ENCODE measurements at regions not wholly inside any gene's neighbourhood (a gene's known extent, or its start where the extent isn't known, plus 50 kb on each side); places are given as distances from the start of the nearest gene placed in this dataset.
A peak's percentile ranks its signal among the peaks of the same experiment; 100 is the strongest.

DNA sequence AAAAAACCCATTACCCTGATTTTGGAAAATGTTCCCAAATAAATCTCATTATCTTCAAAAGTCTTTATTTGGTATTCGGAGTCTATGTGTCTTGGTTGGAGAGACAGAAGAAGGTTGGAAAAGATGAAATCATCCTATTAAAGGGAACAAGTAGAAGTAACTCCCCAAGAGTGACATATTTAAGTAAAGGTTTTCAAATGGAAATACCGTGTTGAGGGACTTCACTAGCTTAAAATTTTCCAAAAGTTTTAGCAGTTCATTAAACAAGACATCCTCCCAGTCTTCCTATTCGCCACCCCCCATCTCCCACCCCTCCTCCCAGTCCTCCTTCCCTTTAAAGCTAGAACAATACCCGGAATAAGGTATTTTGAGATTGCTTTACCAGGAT is 62.7 kb upstream of the CCDC160 start:
- DNase-seq (ENCODE audit: insufficient read length, low spot score): no peak
- TF ChIP-seq, protein P1, sequence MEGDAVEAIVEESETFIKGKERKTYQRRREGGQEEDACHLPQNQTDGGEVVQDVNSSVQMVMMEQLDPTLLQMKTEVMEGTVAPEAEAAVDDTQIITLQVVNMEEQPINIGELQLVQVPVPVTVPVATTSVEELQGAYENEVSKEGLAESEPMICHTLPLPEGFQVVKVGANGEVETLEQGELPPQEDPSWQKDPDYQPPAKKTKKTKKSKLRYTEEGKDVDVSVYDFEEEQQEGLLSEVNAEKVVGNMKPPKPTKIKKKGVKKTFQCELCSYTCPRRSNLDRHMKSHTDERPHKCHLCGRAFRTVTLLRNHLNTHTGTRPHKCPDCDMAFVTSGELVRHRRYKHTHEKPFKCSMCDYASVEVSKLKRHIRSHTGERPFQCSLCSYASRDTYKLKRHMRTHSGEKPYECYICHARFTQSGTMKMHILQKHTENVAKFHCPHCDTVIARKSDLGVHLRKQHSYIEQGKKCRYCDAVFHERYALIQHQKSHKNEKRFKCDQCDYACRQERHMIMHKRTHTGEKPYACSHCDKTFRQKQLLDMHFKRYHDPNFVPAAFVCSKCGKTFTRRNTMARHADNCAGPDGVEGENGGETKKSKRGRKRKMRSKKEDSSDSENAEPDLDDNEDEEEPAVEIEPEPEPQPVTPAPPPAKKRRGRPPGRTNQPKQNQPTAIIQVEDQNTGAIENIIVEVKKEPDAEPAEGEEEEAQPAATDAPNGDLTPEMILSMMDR (IDR thresholded peaks at IDR 0.05; ENCODE audit: insufficient read depth, missing control alignments): no peak
- peak; percentile 21 for FAIRE-seq

DNA sequence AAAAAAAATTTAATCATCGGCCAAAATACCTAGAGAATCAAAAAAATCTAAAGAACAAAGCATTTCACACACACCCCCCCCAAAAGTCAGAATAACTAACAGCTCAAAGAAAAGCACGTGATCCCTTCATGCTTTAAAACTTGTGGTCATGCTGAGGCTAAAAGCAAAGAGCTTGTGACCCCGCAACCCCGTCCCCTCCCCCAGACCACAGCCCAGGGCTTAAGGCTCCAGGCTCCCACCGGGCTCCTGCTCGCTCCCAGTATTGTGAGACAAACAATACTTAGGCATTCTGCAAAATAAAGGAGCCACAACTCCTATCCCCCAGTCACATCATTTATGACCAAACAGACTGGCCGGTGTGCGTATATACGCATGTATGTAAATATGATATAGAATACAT is 62.1 kb upstream of the CCDC160 start:
- DNase-seq (ENCODE audit: insufficient read length, low spot score): no peak
- no peak for FAIRE-seq
- TF ChIP-seq, protein P1 (IDR thresholded peaks at IDR 0.05; ENCODE audit: insufficient read depth, missing control alignments): no peak

DNA sequence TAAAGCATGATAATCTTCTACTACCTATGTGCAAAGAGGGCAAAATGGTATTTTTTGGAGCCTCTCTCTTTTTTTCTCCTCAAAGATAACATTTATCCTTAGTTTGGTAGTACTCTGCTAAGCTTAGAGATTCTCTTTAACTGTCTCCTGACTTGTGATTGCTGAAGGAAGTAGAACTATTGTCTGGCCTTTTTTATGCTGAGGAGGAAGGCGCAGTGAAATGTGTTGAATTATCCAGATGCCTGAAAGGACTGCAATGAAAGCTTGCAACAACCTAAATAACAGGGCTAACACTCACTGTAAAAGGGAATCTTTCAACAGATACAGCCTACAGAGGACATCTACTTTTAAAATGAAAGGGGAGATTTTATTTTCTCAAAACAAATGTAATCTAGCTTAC is 59.5 kb upstream of the CCDC160 start:
- DNase-seq (ENCODE audit: insufficient read length, low spot score): no peak
- no peak for FAIRE-seq
- TF ChIP-seq, protein P1 (IDR thresholded peaks at IDR 0.05; ENCODE audit: insufficient read depth, missing control alignments): no peak

DNA sequence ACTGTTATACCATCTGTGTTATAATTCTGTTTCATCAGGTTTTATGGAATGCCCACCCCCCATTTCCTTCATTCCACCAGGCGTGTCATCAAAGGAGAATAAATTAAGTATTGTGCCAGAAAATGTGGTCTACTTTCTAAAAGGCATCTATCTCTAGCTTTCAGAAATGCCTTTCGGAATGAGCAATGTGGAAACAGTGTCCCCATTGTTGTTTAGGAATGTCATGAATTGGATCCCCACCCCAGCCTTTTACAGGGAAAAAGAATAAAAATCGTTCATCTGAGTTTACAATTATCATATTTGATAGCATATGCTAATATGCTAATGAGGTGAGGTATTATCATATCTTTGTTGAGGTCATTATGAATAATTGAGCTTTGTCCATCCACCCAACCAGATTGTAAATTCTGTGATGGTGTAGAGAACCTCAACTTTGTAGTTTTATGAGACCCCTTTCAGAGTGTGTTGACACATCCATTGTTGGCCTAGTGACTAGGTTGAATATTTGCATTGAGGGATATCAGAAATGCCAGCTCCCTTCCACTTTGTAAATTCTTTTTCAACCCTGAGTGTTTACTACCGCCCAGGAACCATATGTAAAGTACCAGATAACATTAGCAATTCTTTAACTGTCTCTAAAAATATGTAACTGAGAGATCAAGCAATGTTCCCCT is 56.2 kb upstream of the CCDC160 start:
- FAIRE-seq: no peak
- DNase-seq (ENCODE audit: insufficient read length, low spot score): no peak
- TF ChIP-seq, protein P1 (IDR thresholded peaks at IDR 0.05; ENCODE audit: insufficient read depth, missing control alignments): no peak

DNA sequence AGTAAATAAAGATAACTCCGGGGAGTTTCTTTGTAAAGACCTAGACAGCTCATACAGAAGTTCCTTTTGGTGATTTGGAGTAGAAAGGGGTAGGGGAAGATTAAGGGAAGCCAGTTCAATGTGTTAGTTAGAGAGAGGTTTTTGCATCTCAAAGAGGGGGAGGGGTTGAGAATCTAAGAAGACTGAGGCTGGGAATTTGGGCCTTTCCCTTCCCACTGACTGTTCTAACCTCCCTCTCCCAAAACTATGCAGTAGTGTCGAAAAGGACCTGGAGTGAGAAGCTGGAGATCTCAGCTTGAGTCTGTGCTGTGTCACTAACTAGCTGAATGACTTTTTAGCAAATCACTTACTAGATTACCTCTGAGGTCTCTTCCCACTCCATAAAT is 55.7 kb upstream of the CCDC160 start:
- TF ChIP-seq, protein P1 (IDR thresholded peaks at IDR 0.05; ENCODE audit: insufficient read depth, missing control alignments): no peak
- FAIRE-seq (no peak), DNase-seq (ENCODE audit: insufficient read length, low spot score) (no peak)

DNA sequence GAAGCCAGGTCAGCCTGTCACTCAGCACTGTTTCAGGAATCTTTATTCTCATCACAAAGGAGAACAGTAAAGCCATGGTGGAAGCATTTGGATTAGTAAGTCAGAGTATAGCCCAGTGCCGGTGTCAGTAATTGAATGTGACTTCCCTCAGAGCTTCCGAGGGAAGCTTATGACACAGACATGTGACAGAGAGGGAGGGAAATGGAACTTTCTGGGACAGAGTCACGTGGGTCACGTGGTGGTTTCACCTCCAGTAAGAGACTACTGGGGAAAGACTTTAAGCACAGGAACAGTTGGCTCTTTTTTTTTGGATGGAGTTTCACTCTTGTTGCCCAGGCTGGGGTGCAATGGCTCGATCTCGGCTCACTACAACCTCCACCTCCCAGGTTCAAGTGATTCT is 53.3 kb upstream of the CCDC160 start:
- FAIRE-seq: no peak
- TF ChIP-seq, protein P1 (IDR thresholded peaks at IDR 0.05; ENCODE audit: insufficient read depth, missing control alignments): no peak
- DNase-seq (ENCODE audit: insufficient read length, low spot score): no peak

DNA sequence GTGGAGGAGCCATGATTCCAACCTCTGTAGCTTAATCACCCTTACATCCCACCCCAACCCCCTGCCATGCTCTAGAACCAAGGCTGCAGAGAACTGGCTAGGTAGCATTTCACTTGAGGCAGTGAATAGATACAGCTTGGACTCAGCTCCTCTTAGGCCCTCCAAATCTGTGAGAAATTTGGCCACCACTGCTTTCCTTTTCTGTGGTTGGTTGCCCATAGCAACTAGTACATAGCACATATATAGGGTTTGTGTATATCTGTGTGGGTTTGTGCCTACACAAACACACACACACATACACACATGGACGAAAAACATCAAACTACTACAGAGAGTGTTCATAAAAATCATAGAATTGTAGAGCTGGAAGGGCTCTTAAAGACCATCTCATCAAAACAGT is 52.0 kb upstream of the CCDC160 start:
- TF ChIP-seq, protein P1 (IDR thresholded peaks at IDR 0.05; ENCODE audit: insufficient read depth, missing control alignments): no peak
- FAIRE-seq: no peak
- DNase-seq (ENCODE audit: insufficient read length, low spot score): no peak

Data from D721Med (cell line).